ENCODE measurements at regions not wholly inside any gene's neighbourhood (a gene's known extent, or its start where the extent isn't known, plus 50 kb on each side); places are given as distances from the start of the nearest gene placed in this dataset.

- TF ChIP-seq CTCF (conservative IDR thresholded peaks at IDR 0.05; ENCODE audit: low read depth, low read length), result no peak
- no peak for TF ChIP-seq EZH2 (IDR thresholded peaks at IDR 0.05; ENCODE audit: borderline replicate concordance, low read depth, low read length, poor library complexity, severe bottlenecking)
Measured at GRCh38 chr6:120039664-120040063, 690.1 kb upstream of the MAN1A1 start.
